ENCODE measurements at regions not wholly inside any gene's neighbourhood (a gene's known extent, or its start where the extent isn't known, plus 50 kb on each side); places are given as distances from the start of the nearest gene placed in this dataset.

GRCh38 chr18:23384778-23385736 is 68.0 kb upstream of the RIOK3 start (continued):
- peak; percentile 91 for TF ChIP-seq RCOR2 (CRISPR knock-in tag; IDR thresholded peaks at IDR 0.05)
- no peak for TF ChIP-seq SUZ12 (IDR thresholded peaks at IDR 0.05; ENCODE audit: low read depth, low read length)
- peak; percentile 22; the same call in 1 of the 2 replicates for TF ChIP-seq ZNF605 (CRISPR knock-in tag; IDR thresholded peaks at IDR 0.05)
- 0 out of 2 replicates have a peak, but pooled peaks have one; percentile 19 for TF ChIP-seq PRDM10 (CRISPR knock-in tag; IDR thresholded peaks at IDR 0.05; ENCODE audit: low read depth)
- peak; percentile 95; the same call in 1 of the 2 replicates for TF ChIP-seq ZBTB3 (CRISPR knock-in tag; IDR thresholded peaks at IDR 0.05; ENCODE audit: borderline replicate concordance, low read depth)
- TF ChIP-seq ZFP82 (CRISPR knock-in tag; IDR thresholded peaks at IDR 0.05; ENCODE audit: borderline replicate concordance): no peak
- peak; percentile 79; the same call in 1 of the 2 replicates for TF ChIP-seq HOXA3 (CRISPR knock-in tag; IDR thresholded peaks at IDR 0.05)
- no peak for TF ChIP-seq ZNF496 (CRISPR knock-in tag; IDR thresholded peaks at IDR 0.05; ENCODE audit: insufficient replicate concordance)
- TF ChIP-seq PLRG1 (conservative IDR thresholded peaks at IDR 0.05): no peak
- TF ChIP-seq POGZ (CRISPR knock-in tag; IDR thresholded peaks at IDR 0.05): peak; percentile 86
- TF ChIP-seq SNAPC5 (CRISPR knock-in tag; IDR thresholded peaks at IDR 0.05; ENCODE audit: borderline replicate concordance): no peak
- no peak for TF ChIP-seq RFX5 (IDR thresholded peaks at IDR 0.05; ENCODE audit: low read depth, low read length)
- 0 out of 2 replicates have a peak, but pooled peaks have one; percentile 47 for TF ChIP-seq ZNF792 (CRISPR knock-in tag; IDR thresholded peaks at IDR 0.05)
- peak; percentile 76 for TF ChIP-seq TBX2 (CRISPR knock-in tag; IDR thresholded peaks at IDR 0.05; ENCODE audit: borderline replicate concordance)
- TF ChIP-seq ONECUT2 (CRISPR knock-in tag; IDR thresholded peaks at IDR 0.05): no peak
- peak; percentile 82 for TF ChIP-seq SAP130 (CRISPR knock-in tag; IDR thresholded peaks at IDR 0.05; ENCODE audit: low read depth)
- 0 out of 2 replicates have a peak, but pooled peaks have one; percentile 38 for TF ChIP-seq ZNF644 (CRISPR knock-in tag; IDR thresholded peaks at IDR 0.05; ENCODE audit: low read depth)
- peak; percentile 17; the same call in 1 of the 2 replicates for TF ChIP-seq STAG1 (CRISPR knock-in tag; IDR thresholded peaks at IDR 0.05)
- TF ChIP-seq ZMYM2 (CRISPR knock-in tag; IDR thresholded peaks at IDR 0.05): peak; percentile 73; the same call in 1 of the 2 replicates
- peak; percentile 70; the same call in 1 of the 2 replicates for TF ChIP-seq RXRA (CRISPR knock-in tag; IDR thresholded peaks at IDR 0.05)
- TF ChIP-seq ZNF512B (CRISPR knock-in tag; IDR thresholded peaks at IDR 0.05; ENCODE audit: borderline replicate concordance): peak; percentile 76; the same call in 1 of the 2 replicates
- peak; percentile 48 for TF ChIP-seq TCF7 (IDR thresholded peaks at IDR 0.05; ENCODE audit: low read depth)
- TF ChIP-seq ZMAT3 (CRISPR knock-in tag; conservative IDR thresholded peaks at IDR 0.05): peak; percentile 51; the same call in 1 of the 2 replicates
